WI38 (cell line): ENCODE measurements at regions not wholly inside any gene's neighbourhood (a gene's known extent, or its start where the extent isn't known, plus 50 kb on each side); places are given as distances from the start of the nearest gene placed in this dataset.

ENCODE experiments used
- H3K4me3 ChIP-seq: 2 replicates; pipeline ENCODE4 v1.5.1; 2011; ENCODE audit warnings: low read depth, mild to moderate bottlenecking, control low read depth, low read length
- TF ChIP-seq, protein P1 (sequence below): IDR thresholded peaks from 2 replicates; pipeline ENCODE4 v1.5.1; 2012; ENCODE audit warnings: low read depth, mild to moderate bottlenecking, control low read depth, low read length

DNA sequence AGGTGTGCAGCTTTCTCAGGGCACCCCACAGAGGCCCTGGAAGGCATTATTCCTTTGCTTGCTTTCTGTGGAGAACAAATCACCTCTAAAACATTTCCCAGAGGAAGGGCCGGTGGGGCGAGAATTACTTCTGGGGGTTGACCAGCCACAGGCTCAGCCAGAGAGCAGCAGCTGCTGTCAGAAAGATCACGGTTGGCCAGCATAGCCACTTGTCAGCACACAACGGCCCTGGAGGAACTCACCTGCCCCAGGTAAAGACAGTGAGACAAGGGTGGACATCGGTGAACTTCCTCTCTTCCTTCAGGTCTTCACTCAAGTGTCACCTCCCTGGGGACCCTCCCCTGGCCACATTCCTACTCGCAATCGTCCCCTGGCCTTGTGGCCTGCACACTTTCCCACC, 69.5 kb upstream of the CLDN14 start:
- TF ChIP-seq, protein P1, sequence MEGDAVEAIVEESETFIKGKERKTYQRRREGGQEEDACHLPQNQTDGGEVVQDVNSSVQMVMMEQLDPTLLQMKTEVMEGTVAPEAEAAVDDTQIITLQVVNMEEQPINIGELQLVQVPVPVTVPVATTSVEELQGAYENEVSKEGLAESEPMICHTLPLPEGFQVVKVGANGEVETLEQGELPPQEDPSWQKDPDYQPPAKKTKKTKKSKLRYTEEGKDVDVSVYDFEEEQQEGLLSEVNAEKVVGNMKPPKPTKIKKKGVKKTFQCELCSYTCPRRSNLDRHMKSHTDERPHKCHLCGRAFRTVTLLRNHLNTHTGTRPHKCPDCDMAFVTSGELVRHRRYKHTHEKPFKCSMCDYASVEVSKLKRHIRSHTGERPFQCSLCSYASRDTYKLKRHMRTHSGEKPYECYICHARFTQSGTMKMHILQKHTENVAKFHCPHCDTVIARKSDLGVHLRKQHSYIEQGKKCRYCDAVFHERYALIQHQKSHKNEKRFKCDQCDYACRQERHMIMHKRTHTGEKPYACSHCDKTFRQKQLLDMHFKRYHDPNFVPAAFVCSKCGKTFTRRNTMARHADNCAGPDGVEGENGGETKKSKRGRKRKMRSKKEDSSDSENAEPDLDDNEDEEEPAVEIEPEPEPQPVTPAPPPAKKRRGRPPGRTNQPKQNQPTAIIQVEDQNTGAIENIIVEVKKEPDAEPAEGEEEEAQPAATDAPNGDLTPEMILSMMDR = no peak
- H3K4me3 ChIP-seq = no peak overlapping the region

DNA sequence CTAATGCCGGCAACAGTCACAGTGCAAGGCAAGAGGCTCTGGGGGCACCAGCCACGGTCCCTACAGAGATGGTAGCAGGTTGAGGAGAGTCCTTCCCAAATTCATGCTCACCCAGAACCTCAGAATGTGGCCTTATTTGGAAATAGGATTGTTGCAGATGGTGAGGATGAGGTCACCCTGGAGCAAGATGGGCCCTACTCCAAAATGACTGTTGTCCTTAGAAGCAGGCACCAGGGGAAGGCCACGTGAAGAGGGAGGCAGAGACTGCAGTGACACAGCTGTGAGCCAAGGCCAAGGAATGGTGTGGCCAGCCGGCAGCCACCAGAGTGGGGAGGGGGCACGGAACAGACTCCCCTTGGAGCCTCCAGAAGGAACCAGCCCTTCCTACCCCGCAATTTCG, 70.8 kb upstream of the CLDN14 start:
- TF ChIP-seq, protein P1 = no peak

DNA sequence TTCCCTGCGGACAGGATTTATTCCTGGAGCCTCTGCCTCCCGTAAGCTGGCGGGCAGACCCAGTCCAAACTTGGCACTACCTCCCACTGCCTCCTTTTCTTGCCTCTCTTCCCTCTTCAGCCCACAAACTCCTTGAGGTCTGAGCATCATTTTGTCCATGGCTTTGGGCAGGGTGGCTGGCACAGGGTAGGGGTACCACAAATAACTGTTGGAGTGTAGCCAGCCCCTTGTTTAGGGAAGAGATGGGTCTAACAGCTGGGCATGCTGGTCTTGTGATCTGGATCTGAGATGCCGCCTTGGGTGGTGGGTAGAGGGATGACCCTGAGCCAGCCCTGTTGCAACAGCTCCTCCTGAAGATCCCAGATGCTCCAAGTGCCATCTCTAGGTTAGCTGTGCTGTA, 71.4 kb upstream of the CLDN14 start:
- TF ChIP-seq, protein P1 = no peak
- no peak overlapping the region for H3K4me3 ChIP-seq

More for the DNA sequence above, 70.8 kb upstream of the CLDN14 start:
- H3K4me3 ChIP-seq = no peak overlapping the region

DNA sequence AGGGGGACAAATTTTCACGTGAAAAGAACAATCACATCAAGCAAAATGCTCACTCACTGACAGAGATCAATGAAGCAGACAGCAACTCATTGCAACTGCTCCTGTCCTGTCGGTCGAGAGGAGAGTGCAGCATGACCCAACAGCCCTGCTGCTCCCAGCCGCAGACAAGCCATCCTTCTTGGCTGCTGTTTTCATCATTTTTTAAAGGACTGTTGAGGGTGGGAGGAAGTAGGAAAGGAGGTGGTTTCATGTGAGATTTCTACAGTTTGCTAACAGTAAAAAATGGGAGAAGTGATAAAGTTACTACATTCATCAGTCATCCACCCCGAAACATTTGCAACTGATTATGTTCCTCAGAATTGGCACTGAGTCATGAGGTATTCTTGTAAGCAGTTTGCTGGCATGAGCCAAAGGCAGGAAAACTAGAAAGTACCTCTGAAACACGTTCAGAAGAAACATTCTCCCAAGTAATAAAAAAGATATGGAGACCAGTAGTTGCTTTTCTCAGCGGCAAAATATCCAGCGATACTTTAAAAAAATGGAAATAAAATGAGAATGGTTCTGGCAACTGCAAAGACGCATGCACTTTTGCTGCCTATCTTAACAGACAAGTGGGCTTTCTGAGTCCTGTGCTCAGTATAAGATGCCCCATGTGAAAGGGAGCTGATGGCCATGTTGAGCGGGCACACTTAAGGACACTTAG, 72.0 kb upstream of the CLDN14 start:
- TF ChIP-seq, protein P1 = no peak
- no peak overlapping the region for H3K4me3 ChIP-seq

DNA sequence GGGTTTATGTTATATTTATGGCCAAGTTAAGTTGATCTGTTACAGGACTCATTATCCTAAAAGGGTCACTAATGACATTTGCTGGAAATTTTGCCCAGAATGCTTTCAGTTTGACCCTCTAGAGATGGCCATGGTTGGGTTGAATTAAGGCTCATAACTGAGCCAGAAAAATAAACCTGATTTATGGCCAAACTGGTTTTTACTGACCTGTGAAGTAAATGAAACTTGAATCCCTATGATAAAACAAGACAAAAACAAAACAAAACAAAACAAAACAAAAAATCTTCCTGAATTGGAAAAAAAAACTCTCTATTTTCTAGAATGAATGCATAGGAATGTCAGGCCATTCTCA, 72.5 kb upstream of the CLDN14 start:
- H3K4me3 ChIP-seq = no peak overlapping the region
- TF ChIP-seq, protein P1 = no peak

DNA sequence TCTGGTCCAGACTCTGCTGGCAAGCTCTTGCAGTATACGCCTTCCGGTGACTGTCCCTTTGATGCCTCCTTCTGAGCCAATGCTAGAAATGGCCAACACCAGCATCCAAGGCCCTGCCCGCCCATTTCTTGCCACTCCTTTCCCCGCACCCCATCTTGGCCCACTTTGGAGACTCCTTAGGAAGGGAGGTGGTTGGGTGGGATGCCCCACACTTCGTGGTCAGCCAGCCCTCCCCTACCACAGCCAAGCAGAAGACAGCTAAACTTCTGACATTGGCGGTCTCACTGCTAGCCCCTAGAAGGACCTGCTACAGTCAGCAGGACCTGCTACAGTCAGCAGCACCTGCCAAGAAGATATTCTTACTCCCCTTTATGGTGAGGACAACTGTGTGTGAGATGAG, 73.5 kb upstream of the CLDN14 start:
- no peak overlapping the region for H3K4me3 ChIP-seq
- TF ChIP-seq, protein P1 = no peak

DNA sequence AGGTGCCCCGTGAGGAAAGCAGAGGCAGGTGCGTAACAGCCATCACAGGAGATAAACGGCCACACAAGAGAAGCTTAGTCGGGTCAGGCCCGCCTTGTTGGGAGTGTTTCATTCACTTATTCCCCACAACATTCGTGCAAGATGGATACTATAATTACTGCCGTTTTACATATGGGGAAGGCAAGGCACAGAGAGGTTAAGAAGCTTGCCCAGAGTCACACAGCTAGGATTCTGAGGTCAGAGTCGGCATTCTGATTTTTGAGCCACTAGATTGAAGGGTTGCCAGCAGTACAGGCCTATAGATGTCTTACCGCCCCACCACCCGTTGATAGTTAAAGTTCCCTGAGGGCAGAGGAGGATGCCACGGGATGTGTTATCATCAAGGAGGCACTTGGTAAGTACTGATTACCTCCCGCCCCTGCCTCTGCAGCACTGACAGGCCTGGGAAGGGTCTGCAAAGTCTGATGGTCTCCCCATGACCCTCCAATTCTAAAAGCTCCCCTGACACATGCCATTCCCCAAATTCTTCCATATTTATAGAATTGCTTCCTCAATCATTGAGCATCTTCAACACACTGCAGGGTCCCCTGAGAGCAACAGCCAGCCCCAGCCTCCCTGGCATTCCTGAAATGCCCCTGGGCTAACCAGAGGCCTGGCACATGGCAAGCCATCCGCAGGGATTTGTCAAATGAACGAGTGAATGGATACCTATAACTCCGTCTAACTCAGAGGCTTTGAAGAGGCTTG, 74.7 kb upstream of the CLDN14 start:
- no peak overlapping the region for H3K4me3 ChIP-seq
- TF ChIP-seq, protein P1 = no peak
